ENCODE measurements at regions not wholly inside any gene's neighbourhood (a gene's known extent, or its start where the extent isn't known, plus 50 kb on each side); places are given as distances from the start of the nearest gene placed in this dataset.
"Not testable (repeated sequence)": the region's sequence is repeated elsewhere in the genome, so short reads cannot be mapped to it uniquely, and the experiment has no call there.

DNA sequence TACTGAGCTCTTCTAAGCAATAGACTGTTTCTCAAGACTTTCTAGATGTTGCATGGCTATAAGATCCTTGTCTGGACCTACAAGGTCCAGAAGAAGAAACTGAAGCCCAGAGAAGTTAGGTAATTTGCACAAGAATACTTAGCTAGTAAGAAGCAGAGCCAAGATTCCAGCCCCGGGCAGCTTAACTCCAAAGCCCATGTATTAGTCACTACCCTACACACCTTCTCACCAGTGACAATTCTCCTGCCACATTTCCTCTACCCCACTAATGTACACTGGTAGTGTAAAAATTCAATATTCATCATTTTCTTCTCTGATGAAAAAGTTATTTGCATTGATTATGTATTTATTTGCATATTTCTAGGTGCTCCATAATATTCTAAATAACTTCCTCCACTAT is 95.5 kb upstream of the CREB1 start:
- no peak overlapping the region for H3K4me3 Mint-ChIP-seq
- ATAC-seq (ENCODE audit: low read depth): no peak

DNA sequence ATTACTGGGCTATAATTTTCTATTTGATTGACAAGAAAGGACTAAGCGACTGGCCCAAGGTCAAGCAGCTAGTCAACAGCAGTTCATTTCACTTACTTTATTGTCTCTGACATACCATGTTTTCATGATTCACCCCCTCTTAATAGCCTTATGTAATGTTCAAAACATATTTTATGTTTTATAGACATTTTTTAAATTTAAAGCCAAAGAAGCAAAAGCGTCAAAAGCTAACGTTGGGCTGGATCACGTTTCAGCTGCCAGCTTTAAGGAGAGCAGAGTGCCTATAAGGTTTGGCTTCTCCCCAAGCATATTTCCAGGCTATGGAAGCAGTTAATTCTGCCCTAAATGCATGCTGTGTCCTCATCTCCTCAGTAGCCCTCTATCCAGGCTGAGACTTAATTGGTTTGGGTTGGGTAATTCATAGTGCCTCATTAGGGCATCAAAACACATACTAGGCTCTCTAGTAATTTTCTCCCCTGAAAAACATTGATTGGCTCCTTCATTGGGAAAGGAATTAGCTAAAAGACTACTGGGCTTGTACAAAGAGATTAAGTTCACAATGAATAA is 94.8 kb upstream of the CREB1 start:
- no peaks in the 10 kb centered on the region for H3K4me1 Mint-ChIP-seq
- H3K9me3 Mint-ChIP-seq: no peaks in the 10 kb centered on the region
- ATAC-seq (ENCODE audit: low read depth): no peak
- no peak overlapping the region for H3K27ac Mint-ChIP-seq
- H3K4me3 Mint-ChIP-seq: no peak overlapping the region
- H3K27me3 Mint-ChIP-seq: peaks cover 1% of the 10 kb centered on the region
- no peak for DNase-seq (ENCODE audit: low spot score in 2 of 2)
- peaks cover 2% of the 10 kb centered on the region for H3K36me3 Mint-ChIP-seq

More for the DNA sequence above, 95.5 kb upstream of the CREB1 start:
- H3K27me3 Mint-ChIP-seq: peaks cover 1% of the 10 kb centered on the region
- H3K36me3 Mint-ChIP-seq: no peaks in the 10 kb centered on the region
- no peaks in the 10 kb centered on the region for H3K4me1 Mint-ChIP-seq
- no peaks in the 10 kb centered on the region for H3K9me3 Mint-ChIP-seq
- no peak for DNase-seq (ENCODE audit: low spot score in 2 of 2)
- no peak overlapping the region for H3K27ac Mint-ChIP-seq

DNA sequence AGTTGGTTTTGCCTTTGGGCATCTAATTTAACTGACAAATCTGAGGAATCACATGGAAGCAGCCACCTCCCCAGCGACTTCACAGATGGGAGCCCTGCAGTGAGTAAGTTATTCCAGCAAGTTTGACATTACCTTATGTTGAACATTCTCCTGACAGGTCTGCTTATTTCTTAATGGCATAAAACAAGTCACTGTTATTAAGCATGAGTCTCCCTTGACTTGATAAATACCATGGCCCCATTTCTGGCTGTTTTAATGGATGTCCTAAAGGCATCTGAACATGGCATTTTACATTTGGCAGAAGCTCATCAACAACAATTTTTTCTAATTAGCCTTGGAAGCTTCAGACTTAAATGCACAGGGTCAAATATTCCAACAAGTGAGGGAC is 92.6 kb upstream of the CREB1 start:
- Mint-ChIP-seq H3K9me3 (no peaks in the 10 kb centered on the region), H3K27ac (no peak overlapping the region), H3K36me3 (peaks cover 3% of the 10 kb centered on the region), H3K4me3 (no peak overlapping the region), H3K4me1 (no peaks in the 10 kb centered on the region), H3K27me3 (peaks cover 1% of the 10 kb centered on the region)
- ATAC-seq (ENCODE audit: low read depth) (no peak), DNase-seq (ENCODE audit: low spot score in 2 of 2) (no peak)

DNA sequence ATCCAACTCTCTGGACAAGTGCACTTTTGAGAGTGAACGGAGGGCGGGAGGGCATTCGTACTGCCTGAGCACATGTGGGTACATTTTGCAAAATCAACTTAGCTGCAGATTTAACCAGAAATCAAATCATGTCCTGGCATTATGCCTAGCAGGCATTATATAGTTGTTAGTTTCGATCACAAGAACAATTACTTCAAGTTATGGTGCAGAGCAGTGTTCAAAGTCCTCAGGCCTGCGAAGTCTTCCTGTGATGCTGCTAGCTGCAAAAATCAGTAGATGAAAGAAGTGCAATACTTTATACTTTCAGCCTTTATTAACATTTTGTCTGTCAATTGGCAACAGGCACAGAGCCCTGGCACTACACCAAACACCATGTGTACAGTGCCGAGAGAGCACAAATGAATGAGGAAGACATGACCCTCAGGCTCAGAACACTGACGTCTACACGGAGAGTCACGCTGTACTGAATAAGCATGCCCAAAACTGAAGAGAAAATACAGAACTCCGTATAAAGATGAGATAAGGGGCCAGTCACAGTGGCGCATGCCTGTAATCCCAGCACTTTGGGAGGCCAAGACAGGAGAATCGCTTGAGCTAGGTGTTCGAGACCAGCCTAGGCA is 92.1 kb upstream of the CREB1 start:
- peaks cover 5% of the 10 kb centered on the region for H3K36me3 Mint-ChIP-seq
- no peaks in the 10 kb centered on the region for H3K4me1 Mint-ChIP-seq
- no peak overlapping the region for H3K27ac Mint-ChIP-seq
- no peak for ATAC-seq (ENCODE audit: low read depth)
- H3K4me3 Mint-ChIP-seq: no peak overlapping the region
- H3K27me3 Mint-ChIP-seq: peaks cover 1% of the 10 kb centered on the region
- no peaks in the 10 kb centered on the region for H3K9me3 Mint-ChIP-seq
- no peak for DNase-seq (ENCODE audit: low spot score in 2 of 2)

DNA sequence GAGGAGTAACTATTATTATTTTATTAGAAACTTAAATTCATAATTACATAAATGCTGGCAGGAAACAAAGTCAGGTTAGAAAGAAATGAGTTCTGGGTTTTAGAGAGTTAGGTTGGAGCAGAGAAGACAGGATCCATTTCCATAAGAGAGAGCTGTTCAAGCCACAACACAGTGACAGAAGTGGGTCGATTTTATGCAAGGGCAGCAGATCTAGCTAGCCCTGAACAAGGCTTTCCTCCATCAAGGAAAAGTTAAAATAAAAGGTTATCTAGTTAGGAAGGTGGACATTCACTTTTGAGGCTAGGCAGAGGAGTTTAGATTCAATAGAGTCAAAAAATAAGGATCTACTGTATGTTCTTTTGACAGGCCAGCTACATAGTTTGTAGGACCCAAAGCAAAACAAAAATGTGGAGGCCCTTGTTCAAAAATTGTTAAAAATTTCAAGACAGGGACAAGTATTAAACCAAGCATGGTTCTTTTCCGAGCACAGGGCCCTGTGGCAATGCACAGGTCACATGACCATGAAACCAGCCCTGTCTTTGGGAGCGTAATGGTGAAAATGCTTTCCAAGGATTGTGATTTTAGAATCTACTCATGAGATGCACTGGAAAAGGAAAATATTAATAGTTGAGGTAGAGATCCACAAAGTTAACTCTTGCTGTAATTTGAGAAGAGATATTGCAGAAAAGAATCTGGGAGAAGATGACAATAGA is 91.2 kb upstream of the CREB1 start:
- Mint-ChIP-seq H3K27ac (no peak overlapping the region), H3K36me3 (peaks cover 5% of the 10 kb centered on the region)

DNA sequence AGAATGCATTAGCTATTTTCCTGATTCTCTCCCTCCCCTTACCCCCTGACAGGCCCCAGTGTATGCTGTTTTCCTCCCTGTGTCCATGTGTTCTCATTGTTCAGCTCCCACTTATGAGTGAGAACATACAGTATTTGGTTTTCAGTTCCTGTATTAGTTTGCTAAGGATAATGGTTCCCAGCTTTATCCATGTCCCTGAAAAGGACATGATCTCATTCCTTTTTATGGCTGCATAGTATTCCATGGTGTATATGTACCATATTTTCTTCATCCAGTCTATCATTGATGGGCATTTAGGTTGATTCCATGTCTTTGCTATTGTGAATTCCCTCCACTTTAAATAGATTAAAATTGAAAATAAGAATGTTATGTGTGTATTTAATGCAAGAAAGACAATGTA is 89.9 kb upstream of the CREB1 start:
- ATAC-seq (ENCODE audit: low read depth); H3K4me3 Mint-ChIP-seq; H3K4me1 Mint-ChIP-seq; H3K9me3 Mint-ChIP-seq; H3K27ac Mint-ChIP-seq; H3K36me3 Mint-ChIP-seq; DNase-seq (ENCODE audit: low spot score in 2 of 2); H3K27me3 Mint-ChIP-seq: not testable (repeated sequence)

More for the DNA sequence above, 91.2 kb upstream of the CREB1 start:
- DNase-seq (ENCODE audit: low spot score in 2 of 2): no peak
- Mint-ChIP-seq H3K4me3 (no peak overlapping the region), H3K4me1 (no peaks in the 10 kb centered on the region), H3K27me3 (peaks cover 1% of the 10 kb centered on the region), H3K9me3 (no peaks in the 10 kb centered on the region)
- ATAC-seq (ENCODE audit: low read depth): no peak

DNA sequence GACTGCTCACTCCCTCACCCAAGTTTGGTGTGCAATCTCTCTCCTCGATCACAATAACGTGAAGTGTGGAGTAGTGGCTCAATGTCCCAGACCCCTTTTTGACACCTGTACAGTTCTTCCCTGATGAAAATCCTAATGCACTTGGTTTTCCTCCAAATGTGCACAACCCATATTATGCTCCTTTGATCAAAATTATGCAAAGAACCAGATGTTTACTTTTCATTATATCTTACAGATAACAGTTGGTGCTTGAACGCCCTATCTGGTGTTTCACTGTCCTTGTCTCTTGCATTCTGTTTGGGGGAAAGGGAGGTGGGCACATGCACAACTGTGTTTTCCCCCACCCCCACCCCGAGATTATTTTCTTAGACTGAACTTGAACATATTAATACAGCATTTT is 85.0 kb upstream of the CREB1 start:
- ATAC-seq (ENCODE audit: low read depth) (no peak), DNase-seq (ENCODE audit: low spot score in 2 of 2) (no peak)
- Mint-ChIP-seq H3K36me3 (peaks cover 10% of the 10 kb centered on the region), H3K4me3 (no peak overlapping the region), H3K27ac (no peak overlapping the region), H3K4me1 (no peaks in the 10 kb centered on the region), H3K27me3 (no peaks in the 10 kb centered on the region), H3K9me3 (no peaks in the 10 kb centered on the region)

DNA sequence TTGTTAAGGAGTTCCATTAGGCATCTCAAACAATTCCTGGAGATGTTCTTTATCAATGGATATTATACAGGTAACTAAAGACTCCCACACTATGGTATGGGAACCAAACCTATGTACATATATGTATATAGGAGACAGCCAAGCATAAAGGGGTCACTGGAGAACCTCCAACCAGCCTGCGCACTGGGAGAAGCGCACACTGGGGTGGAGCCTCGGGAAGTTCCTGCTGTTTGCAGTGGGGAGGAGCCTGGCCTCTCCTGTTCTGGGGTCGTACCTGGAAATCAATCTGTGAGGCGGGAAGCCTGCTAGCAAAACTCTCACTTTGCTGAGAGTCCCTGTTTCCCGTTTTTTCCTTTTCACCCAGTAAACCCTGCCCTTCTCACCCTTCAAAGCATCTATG is 83.1 kb upstream of the CREB1 start:
- Mint-ChIP-seq H3K27me3 (no peaks in the 10 kb centered on the region), H3K9me3 (no peaks in the 10 kb centered on the region), H3K27ac (no peak overlapping the region), H3K4me3 (no peak overlapping the region), H3K4me1 (no peaks in the 10 kb centered on the region), H3K36me3 (peaks cover 12% of the 10 kb centered on the region)
- ATAC-seq (ENCODE audit: low read depth) (no peak), DNase-seq (ENCODE audit: low spot score in 2 of 2) (no peak)

DNA sequence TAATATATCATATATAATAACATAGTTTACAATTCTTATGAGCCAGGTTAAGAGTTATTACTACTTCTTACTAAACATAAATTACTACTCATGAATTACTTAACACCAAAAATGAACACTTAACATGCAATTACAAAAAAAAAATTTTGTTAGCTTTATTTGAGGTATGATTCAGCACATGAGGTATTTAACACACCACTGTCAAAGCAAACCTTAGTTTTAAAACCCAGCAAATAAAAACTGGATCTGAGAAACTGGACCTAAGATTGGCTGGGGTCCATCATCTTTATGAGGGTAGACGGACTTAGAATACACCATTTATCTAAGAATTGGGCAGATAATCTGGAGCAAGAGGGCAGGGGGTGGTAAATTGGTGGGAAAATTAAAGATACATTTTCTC is 81.8 kb upstream of the CREB1 start:
- Mint-ChIP-seq H3K4me3 (no peak overlapping the region), H3K27ac (no peak overlapping the region), H3K4me1 (no peaks in the 10 kb centered on the region), H3K36me3 (peaks cover 9% of the 10 kb centered on the region), H3K9me3 (no peaks in the 10 kb centered on the region), H3K27me3 (no peaks in the 10 kb centered on the region)
- ATAC-seq (ENCODE audit: low read depth) (no peak), DNase-seq (ENCODE audit: low spot score in 2 of 2) (no peak)

DNA sequence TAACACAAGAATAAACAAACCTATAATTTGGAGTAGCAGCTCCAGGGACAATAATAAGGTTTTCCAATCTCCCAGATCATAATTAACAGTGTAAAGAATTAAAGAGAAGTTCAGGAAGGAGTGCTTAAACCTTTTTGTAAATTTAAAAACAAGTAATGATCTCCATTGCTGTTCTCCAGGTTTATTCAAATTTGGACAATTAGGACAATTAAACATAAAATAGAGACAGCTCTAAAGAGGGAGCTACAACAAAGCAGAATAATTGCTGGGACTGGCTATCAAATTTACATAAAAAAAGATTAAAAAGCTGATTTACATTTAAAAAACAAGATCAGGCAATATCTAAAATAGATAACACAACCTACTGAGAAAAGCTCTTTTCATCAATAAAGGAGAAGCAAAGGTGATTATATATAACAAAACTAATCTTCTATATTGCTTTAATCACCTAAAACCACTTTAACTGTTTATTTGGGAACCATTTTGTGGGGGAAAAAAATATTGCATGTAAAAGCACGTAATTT is 80.1 kb upstream of the CREB1 start:
- Mint-ChIP-seq H3K36me3 (peaks cover 12% of the 10 kb centered on the region), H3K27ac (no peak overlapping the region), H3K4me1 (no peaks in the 10 kb centered on the region), H3K27me3 (no peaks in the 10 kb centered on the region), H3K4me3 (no peak overlapping the region), H3K9me3 (no peaks in the 10 kb centered on the region)
- no peak for DNase-seq (ENCODE audit: low spot score in 2 of 2)
- ATAC-seq (ENCODE audit: low read depth): no peak

DNA sequence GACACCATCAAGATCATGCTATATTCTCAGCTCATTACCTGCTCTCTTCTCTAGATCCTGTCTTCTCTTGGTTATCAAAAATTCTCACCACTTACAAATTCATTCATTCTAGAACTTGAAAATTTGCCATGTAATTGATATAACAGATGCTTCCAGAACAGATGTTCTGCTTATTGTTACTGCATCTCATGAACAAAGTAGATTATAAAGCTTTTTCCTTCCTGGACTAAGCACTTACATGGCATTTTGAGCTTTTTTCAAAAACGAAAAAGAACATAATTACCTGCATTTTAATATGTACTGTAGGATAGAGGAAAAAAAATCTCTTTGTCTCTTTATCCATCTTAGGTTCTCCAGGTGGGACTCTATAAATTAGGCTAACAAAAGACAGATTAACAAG is 79.6 kb upstream of the CREB1 start:
- Mint-ChIP-seq H3K27ac (no peak overlapping the region), H3K4me3 (no peak overlapping the region), H3K27me3 (no peaks in the 10 kb centered on the region), H3K4me1 (no peaks in the 10 kb centered on the region), H3K9me3 (no peaks in the 10 kb centered on the region), H3K36me3 (peaks cover 12% of the 10 kb centered on the region)
- ATAC-seq (ENCODE audit: low read depth) (no peak), DNase-seq (ENCODE audit: low spot score in 2 of 2) (no peak)

DNA sequence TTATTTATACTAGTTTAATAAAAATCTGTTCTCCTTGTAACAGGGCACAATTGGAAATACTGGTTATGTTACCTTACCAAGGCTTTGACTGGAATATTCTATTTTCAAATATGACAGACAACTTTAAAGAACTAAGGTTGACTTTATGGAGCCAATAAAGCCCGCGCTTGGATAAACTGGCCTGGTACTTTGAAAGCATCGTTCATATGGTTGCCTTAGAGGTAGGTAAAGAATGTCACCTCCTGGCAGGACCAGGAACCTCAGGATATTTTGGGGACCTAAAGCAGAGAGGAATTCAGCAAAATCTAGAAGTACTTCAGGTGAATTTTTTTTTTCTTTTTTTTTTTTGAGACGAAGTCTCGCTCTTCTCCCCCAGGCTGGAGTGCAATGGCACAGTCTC is 71.2 kb upstream of the CREB1 start:
- H3K9me3 Mint-ChIP-seq: no peaks in the 10 kb centered on the region
- peaks cover 14% of the 10 kb centered on the region for H3K36me3 Mint-ChIP-seq
- ATAC-seq (ENCODE audit: low read depth) (no peak), DNase-seq (ENCODE audit: low spot score in 2 of 2) (no peak)
- no peaks in the 10 kb centered on the region for H3K27me3 Mint-ChIP-seq
- H3K4me3 Mint-ChIP-seq: no peak overlapping the region
- no peak overlapping the region for H3K27ac Mint-ChIP-seq
- H3K4me1 Mint-ChIP-seq: peaks cover 8% of the 10 kb centered on the region

DNA sequence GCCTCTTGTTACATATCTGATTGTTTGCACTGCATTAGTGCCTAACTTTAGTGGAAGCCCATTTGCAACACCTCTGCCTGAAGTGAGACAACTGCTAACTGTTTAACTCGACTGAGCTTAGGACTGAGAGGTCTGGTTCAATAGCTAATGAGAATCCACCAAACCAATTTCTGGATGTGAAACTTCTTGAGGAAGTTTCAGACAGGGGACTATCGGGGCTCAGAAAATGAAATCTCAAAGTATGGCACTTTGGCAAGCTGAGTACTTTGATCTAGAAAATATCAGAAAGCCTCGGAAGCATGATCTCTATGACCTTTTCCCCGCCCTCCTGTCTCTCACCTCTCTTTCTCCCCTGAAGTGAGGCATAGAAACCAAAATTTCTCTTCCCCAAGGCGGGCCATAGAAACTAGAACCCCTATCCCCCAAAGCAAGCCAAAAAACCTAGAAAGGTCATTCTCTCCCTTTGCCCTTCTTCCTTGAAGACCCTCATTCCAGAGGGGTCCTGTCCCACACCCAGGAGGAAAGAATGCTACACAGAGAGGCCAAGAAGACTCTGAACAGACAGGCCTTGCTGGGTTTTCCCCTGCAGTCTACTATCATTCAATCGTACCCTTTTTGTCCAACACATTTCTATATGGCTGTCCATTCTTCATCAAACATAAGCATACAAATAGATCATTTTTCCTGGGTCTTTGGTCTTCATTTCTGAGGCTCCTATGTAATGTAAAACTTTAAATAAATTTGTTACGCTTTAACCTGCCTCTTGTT is 69.6 kb upstream of the CREB1 start:
- H3K9me3 Mint-ChIP-seq: no peaks in the 10 kb centered on the region
- DNase-seq (ENCODE audit: low spot score in 2 of 2): no peak
- H3K4me3 Mint-ChIP-seq: no peak overlapping the region
- H3K36me3 Mint-ChIP-seq: peaks cover 10% of the 10 kb centered on the region
- H3K27me3 Mint-ChIP-seq: no peaks in the 10 kb centered on the region
- H3K4me1 Mint-ChIP-seq: peaks cover 8% of the 10 kb centered on the region
- ATAC-seq (ENCODE audit: low read depth): peak; percentile 78
- peak overlapping the region; percentile 45 for H3K27ac Mint-ChIP-seq

DNA sequence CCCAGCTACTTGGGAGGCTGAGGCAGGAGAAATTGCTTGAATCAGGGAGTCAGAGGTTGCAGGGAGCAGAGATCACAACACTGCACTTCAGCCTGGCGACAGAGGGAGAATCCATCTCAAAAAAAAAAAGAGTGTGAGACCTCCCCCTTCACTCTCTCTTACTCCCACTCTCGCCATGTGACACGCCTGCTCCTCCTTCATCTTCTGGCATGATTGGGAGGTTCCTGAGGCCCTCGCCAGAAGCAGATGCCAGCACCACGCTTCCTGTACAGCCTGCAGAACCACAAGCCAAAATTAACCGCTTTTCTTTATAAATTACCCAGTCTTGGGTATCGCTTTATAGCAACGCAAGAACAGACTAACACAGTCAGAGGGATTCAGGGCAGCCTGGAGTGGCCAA is 66.3 kb upstream of the CREB1 start:
- Mint-ChIP-seq H3K4me3 (no peak overlapping the region), H3K9me3 (no peaks in the 10 kb centered on the region), H3K4me1 (peaks cover 8% of the 10 kb centered on the region), H3K27ac (no peak overlapping the region), H3K36me3 (peaks cover 10% of the 10 kb centered on the region), H3K27me3 (no peaks in the 10 kb centered on the region)
- ATAC-seq (ENCODE audit: low read depth) (no peak), DNase-seq (ENCODE audit: low spot score in 2 of 2) (no peak)
